PC-9 (cell line): ENCODE measurements at regions not wholly inside any gene's neighbourhood (a gene's known extent, or its start where the extent isn't known, plus 50 kb on each side); places are given as distances from the start of the nearest gene placed in this dataset.

Experiments used
- EZH2 ChIP-seq: fragments of 200-600 bp; sonication (generic); IDR thresholded peaks from 2 replicates; pipeline ENCODE4 v1.8.0; 2017; ENCODE audit warnings: antibody characterized with exemption, low read depth
- TF ChIP-seq, protein P1 (sequence below): fragments of 200-600 bp; sonication (generic); conservative IDR thresholded peaks from 2 replicates; pipeline ENCODE4 v1.6.1; 2017; ENCODE audit warnings: mixed run types, antibody characterized with exemption, mild to moderate bottlenecking, moderate library complexity

DNA sequence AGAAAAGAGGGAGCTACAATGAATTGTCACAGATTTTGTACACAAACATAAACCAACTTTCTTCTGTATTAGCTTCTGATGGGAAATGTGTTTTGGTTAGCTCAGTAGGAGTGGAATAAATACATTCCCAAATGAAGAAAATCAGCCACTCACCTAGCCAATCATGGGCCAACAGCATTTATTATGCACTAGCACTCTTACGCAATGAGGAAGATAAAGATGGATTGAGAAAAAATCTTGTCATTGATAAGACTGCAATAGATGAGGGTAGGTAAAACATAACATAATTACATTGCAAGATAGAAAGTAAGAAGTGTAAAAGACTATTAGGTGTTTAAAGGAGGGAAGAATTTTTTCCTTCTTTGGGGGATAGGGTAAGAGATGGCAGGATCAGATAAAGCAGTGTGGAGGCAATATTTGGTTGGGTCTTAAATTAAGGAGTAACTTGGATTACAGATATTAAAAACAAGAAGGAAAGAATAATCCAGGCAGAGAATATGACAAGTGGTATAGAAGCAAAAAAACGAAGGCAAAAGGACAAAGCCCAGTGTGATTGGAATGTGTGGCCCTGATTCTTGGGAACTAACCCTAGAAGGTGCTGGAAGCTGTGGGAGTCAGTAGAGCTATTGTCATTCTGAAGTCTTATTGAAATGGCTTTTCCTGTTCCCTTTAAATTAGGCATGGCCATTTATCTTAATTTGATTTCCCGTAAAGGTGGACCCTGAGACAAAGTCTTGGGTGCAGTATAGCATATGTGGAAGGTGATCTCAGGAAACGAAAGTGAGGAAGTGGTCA, 208.4 kb upstream of the MEX3C start:
- TF ChIP-seq, protein P1, sequence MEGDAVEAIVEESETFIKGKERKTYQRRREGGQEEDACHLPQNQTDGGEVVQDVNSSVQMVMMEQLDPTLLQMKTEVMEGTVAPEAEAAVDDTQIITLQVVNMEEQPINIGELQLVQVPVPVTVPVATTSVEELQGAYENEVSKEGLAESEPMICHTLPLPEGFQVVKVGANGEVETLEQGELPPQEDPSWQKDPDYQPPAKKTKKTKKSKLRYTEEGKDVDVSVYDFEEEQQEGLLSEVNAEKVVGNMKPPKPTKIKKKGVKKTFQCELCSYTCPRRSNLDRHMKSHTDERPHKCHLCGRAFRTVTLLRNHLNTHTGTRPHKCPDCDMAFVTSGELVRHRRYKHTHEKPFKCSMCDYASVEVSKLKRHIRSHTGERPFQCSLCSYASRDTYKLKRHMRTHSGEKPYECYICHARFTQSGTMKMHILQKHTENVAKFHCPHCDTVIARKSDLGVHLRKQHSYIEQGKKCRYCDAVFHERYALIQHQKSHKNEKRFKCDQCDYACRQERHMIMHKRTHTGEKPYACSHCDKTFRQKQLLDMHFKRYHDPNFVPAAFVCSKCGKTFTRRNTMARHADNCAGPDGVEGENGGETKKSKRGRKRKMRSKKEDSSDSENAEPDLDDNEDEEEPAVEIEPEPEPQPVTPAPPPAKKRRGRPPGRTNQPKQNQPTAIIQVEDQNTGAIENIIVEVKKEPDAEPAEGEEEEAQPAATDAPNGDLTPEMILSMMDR = no peak
- no peak for TF ChIP-seq EZH2
